GM19397 (cell line): ENCODE measurements at regions not wholly inside any gene's neighbourhood (a gene's known extent, or its start where the extent isn't known, plus 50 kb on each side); places are given as distances from the start of the nearest gene placed in this dataset.

Source experiments
- ATAC-seq: cut with Tn5 transposase; IDR thresholded peaks from one replicate; pipeline ENCODE4 v1.9.1; 2021; ENCODE audit warnings: mild to moderate bottlenecking, moderate library complexity; ENCODE audit not compliant: unreplicated experiment

DNA sequence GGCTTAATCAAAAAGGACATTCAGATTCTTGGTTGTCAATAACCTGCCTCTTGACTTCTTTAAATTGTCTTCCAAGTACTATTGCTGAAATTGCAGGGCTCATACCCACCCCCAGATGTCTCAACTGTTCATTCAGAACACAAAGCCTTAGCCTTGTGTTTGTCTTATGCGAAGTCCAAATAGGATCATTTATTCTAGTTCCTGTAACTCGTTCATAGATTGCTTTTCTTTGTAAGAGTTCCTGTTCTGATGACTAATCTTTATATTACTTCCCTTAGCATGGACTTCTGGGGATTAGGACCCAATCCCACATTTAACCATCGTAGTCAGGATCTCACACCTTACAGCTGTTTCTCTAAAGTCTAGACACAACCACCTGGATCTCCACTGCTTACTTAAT is 226.0 kb downstream of the VEGFC start:
- ATAC-seq: no peak

DNA sequence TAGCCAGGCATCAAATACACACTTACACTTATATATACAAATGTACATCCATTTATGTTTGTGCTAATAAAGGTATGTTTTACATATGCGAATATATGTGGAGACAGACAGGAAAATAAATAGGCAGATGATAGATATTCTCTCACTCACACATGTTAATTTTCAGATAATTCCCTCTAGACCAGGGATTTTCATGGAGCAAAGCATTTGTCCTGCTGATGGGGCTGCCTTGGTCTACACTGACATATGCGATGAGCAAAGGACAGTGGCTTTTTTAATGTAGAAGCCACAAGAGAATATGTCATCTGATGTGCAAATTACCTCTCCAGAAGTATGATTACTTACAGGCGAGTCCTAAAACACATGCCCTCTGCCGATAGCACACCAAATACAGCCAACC is 224.5 kb downstream of the VEGFC start:
- ATAC-seq: no peak

DNA sequence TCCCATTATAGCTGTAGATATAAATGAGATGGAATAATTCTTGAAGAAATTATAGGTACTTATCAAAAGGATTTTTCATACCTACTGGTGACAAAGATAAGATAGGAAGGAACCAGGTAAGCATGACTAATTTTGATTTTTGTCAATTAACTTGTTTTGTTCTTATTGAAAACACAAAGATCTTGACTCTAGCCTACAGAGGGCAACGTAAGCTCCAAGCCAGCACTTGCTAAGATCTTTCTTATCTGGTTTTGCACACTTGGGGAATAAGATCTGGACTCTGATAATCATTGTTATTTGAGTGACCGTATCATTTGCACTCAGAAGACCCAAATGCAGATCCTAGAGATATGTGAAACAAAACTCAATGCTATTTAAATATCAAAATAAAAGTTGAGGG is 223.4 kb downstream of the VEGFC start:
- no peak for ATAC-seq

GRCh38 chr4:176571206-176571605 is 221.5 kb downstream of the VEGFC start:
- no peak for ATAC-seq

DNA sequence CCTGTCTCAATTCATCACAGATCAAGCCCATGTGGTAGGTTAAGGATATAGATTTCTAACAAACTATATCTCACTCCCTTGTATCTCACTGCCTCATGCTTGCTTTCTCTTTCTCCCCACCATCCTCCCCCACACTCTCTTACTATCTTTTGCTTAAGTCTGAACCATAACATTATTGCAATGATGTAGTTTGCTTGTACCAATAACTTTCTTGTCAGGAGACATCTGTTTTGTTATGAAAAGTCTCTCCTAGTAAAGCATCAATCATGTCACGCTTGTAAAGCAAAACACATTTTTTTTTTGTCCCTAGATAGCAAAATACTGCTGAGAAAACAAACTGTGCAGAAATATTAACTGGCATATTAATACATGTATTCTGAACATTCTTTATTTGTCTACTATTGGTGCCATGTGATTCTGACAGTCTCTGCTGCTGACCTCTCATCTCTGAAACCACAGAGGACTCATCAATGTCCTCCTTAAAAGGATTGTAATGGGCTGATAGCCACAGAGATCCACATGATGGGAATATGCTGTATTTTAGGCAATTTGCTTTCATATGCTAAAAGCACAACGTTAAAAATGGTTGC is 217.5 kb downstream of the VEGFC start:
- ATAC-seq: no peak

GRCh38 chr4:176579226-176579625 is 213.5 kb downstream of the VEGFC start:
- ATAC-seq: no peak

DNA sequence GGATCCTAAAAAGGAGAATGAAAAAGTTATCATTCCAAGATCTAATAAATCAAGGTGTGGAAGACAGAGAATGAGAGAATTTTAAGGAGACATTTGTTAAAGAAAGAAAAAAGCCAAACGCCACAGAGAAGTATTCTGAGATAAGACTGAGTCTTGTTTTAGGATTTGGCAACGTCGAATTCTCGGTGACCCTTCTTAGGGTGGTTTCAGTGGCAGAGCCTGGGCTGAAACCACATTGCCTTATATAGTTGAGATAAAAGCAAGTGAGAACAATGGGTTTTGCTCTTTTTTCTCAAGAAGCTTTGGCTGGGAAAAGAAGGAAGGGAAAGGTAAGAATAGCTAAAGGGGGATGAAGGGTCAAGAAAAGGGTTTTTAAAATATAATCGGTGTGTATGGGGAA is 209.4 kb downstream of the VEGFC start:
- ATAC-seq: no peak

DNA sequence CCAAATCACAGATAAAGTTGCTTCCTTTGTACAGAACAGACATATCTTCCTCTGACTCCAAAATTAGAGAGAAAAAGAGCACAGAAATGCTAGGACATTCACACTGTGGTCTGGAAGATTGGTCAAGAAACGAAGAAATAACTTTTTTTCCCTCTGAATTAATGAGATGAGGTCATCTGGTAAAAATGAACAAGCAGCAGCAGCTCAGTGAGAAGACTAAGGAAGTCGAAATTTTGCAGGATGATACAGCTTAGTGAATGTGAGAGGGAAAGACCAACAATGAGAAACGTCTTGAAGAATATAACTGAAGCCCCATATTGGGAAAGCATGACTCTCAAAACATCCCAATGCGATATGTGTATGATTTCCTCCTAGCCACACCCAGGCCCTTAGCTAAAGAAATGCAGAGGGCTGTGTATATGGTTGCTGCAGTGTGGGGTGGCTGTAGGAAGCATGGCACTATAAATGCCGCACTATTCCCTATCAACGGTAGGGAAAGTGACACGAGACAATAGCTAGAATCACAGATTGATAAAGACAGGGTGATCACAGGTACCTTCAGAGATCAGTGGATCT is 208.6 kb downstream of the VEGFC start:
- no peak for ATAC-seq

GRCh38 chr4:176587920-176588319 is 204.8 kb downstream of the VEGFC start:
- no peak for ATAC-seq

DNA sequence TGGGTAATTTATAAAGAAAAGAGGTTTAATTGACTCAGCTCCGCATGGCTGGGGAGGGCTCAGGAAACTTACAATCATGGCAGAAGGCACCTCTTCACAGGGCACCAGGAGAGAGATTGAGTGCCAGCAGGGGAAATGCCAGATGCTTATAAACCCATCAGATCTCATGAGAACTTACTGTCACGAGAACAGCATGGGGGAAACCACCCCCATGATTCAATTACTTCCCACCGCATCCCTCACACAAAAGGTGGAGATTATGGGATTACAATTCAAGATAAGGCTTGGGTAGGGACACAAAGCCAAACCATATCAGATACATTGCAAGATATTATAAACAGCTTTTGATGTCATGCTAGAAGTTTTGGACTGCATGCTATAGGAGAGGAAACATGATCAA is 204.3 kb downstream of the VEGFC start:
- ATAC-seq: no peak

- ATAC-seq: no peak
Observed at GRCh38 chr4:176592976-176593670, 199.6 kb downstream of the VEGFC start.

DNA sequence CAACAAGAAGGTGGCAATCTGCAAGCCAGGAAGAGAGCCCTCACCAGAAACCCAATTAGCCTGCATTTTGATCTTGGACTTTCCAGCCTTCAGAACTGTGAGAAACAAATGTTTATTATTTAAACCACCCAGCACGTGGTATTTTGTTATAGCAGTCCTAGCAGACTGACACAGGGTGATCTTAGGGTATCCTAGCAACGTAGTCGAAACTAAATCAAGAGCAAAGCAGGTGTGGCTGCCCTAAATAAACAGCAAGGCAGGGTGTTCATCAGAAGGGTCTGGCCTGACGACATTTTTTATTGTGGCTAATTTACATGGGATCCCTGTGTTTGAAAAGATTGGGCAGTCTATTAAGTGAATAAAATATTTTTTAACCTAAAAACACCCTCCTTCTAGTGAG is 198.8 kb downstream of the VEGFC start:
- no peak for ATAC-seq

GRCh38 chr4:176595257-176595656 is 197.5 kb downstream of the VEGFC start:
- ATAC-seq: no peak

GRCh38 chr4:176601124-176601523 is 191.6 kb downstream of the VEGFC start:
- ATAC-seq: no peak

GRCh38 chr4:176607807-176608206 is 184.9 kb downstream of the VEGFC start:
- ATAC-seq: no peak

DNA sequence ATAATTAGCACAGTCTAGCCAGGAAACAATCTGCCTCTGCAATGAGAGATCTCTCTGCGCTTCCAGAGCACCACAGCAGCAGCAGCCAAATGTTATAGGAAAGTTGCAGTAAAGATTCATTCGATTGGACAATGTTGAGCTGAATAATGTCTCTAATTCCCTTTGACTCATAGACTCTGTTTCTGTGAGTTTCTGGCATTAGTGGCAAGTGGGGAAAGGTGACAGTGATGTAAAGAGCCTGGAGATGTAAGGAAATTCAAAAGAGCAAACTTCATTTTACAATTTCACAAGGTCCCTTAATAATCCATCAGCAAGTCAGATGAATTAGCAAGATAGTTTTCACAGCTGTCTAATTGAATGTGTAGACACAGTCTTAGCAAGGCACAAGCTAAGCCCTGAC is 184.4 kb downstream of the VEGFC start:
- ATAC-seq: no peak

DNA sequence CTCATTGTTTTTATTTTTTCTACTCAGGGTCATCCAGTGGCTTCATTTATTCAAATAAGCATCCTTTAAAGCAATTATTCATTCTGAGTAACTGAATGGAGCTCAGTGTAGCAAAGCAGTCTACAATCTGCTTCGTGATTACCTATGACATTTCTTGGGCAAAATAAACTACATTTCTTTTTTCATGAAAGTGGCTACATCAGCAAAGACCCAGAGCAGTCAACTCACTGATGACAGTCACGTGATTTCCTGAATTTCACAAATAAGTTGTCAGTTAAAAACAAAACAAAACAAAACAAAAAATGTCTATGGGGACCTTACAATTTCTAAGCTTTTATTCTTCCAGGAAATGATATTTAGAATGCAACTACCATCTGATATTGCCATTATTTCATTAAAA is 182.1 kb downstream of the VEGFC start:
- ATAC-seq: no peak

DNA sequence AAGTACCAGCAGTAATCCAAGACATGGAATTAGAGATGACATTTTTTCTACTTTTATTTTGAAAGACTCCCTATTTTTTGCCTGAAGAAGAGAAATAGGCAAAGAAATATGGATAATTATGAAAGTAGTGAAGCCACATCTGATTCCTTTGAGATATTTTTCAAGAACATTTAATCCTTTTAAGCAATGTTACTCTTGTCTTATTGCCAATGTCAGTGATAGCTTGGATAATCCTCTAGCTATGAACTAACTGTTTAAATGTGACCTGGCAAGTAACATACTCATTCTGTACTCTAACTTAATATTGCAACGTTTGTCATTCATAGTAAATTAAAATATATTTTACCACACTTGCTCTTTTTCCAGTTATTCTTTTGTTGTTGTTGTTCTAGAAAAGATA is 181.3 kb downstream of the VEGFC start:
- no peak for ATAC-seq

- no peak for ATAC-seq
Observed at GRCh38 chr4:176611951-176612350, 180.8 kb downstream of the VEGFC start.

- no peak for ATAC-seq
Observed at GRCh38 chr4:176614793-176615192, 177.9 kb downstream of the VEGFC start.

DNA sequence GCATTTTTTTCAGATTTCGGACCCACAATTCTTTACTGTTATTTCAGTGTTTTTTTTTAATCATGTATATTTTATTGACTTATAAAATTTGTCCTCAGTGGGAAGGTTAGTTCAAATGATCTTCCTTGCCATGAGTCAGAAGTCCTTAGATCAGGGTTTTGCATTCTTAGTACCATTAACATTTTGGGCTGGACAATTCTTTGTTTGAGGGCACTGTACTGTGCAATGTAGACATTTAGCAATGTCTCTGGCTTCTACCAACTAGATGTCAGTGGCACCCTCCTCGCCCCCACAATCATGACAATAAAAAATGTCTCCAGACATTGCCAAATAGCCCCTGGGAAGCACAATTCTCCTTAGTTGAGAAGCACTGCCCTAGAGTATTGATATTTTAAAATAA is 176.6 kb downstream of the VEGFC start:
- ATAC-seq: no peak

DNA sequence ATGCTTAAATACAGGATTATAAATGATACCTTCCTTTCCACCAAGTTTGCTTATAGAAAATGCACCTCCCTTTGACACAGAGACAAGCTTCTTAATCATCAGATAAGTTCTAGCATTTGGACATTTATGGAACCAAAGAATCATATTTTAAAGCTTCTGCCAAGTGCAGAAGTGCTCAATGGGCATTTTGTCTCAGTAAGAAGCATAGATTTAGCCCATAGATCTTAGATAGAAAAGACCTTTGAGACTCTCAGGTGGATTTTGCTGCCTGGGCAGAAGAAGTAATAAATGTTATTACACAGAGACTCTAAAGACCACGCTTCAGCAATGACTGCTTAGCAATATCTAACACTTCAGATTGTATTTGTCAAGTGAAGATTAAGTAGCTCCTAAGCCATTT is 174.6 kb downstream of the VEGFC start:
- no peak for ATAC-seq

GRCh38 chr4:176619430-176619829 is 173.3 kb downstream of the VEGFC start:
- no peak for ATAC-seq
